COLO829 (cell line): ENCODE measurements at regions not wholly inside any gene's neighbourhood (a gene's known extent, or its start where the extent isn't known, plus 50 kb on each side); places are given as distances from the start of the nearest gene placed in this dataset.
"Not testable (repeated sequence)": the region's sequence is repeated elsewhere in the genome, so short reads cannot be mapped to it uniquely, and the experiment has no call there.

ENCODE experiments used
- DNase-seq: peaks from one replicate; pipeline ENCODE4 v3.0.0; 2012; ENCODE audit warnings: low spot score

GRCh38 chr20:25864963-25865714 is 168.5 kb upstream of the ZNF337 start:
- not testable (repeated sequence) for DNase-seq

- DNase-seq, result no peak
Observed at GRCh38 chr20:25864326-25864962, 167.8 kb upstream of the ZNF337 start.

GRCh38 chr20:25863536-25864325 is 167.1 kb upstream of the ZNF337 start:
- DNase-seq, result no peak

GRCh38 chr20:25862967-25863530 is 166.4 kb upstream of the ZNF337 start:
- peak; percentile 28 for DNase-seq

GRCh38 chr20:25860531-25861150 is 164.0 kb upstream of the ZNF337 start:
- no peak for DNase-seq

GRCh38 chr20:25859649-25860530 is 163.2 kb upstream of the ZNF337 start:
- DNase-seq, result no peak

GRCh38 chr20:25858495-25859425 is 162.1 kb upstream of the ZNF337 start:
- DNase-seq, result no peak

- DNase-seq, result not testable (repeated sequence)
Observed at GRCh38 chr20:25857091-25857788, 160.6 kb upstream of the ZNF337 start.

- no peak for DNase-seq
Observed at GRCh38 chr20:25856256-25856884, 159.7 kb upstream of the ZNF337 start.

GRCh38 chr20:25855451-25856156 is 159.0 kb upstream of the ZNF337 start:
- DNase-seq, result not testable (repeated sequence)

GRCh38 chr20:25854666-25855065 is 158.0 kb upstream of the ZNF337 start:
- not testable (repeated sequence) for DNase-seq

- DNase-seq, result not testable (repeated sequence)
Observed at GRCh38 chr20:25853718-25854388, 157.2 kb upstream of the ZNF337 start.

- not testable (repeated sequence) for DNase-seq
Observed at GRCh38 chr20:25852968-25853717, 156.5 kb upstream of the ZNF337 start.

- DNase-seq, result not testable (repeated sequence)
Observed at GRCh38 chr20:25850133-25850532, 153.5 kb upstream of the ZNF337 start.

GRCh38 chr20:25848222-25848621 is 151.6 kb upstream of the ZNF337 start:
- DNase-seq, result no peak

GRCh38 chr20:25844640-25845039 is 148.0 kb upstream of the ZNF337 start:
- not testable (repeated sequence) for DNase-seq

GRCh38 chr20:25813511-25813910 is 116.9 kb upstream of the ZNF337 start:
- not testable (repeated sequence) for DNase-seq
